ENCODE measurements at regions not wholly inside any gene's neighbourhood (a gene's known extent, or its start where the extent isn't known, plus 50 kb on each side); places are given as distances from the start of the nearest gene placed in this dataset.

DNA sequence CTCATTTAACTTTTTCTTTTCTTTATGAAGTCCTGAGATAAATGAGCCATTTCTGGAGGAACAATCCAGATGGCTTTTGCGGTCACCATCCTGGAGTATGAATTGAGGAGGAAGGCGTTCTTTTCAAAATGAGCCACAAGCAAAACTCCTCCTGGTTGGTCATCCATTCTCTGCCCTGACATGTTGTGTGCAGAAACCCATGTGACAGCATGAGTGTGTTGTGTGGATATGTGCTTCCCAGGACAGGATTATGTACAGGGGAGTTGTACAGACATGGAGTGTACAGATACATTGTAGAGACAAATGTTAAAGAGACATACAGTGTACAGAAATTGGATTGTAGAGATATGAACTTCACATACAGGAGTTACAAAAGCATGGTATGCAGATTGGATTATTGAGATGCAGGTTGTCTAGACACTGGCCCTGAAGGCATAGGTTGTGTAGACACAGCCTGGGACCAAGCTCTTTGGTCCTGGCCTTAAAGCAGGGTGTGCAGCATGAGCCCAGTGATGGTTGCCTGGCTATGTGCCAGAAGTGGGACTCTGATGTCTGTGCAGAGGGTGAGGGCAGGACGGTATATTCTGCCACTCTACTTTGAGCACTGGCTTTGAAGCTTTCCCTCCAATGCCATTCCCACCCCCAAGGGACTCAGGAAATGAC lies 178.5 kb upstream of the ZBED5 start (continued):
- TF ChIP-seq BRCA1 (IDR thresholded peaks at IDR 0.05; ENCODE audit: low read depth, low read length) (no peak), CBX5 (IDR thresholded peaks at IDR 0.05; ENCODE audit: low read depth, low read length) (no peak), NANOG (IDR thresholded peaks at IDR 0.05; ENCODE audit: insufficient read depth, low read depth, low read length, poor library complexity, severe bottlenecking) (no peak), SRF (IDR thresholded peaks at IDR 0.05; ENCODE audit: low read depth, low read length) (no peak)

Measured in H1 (cell line).